GM18858 (cell line): ENCODE measurements at regions not wholly inside any gene's neighbourhood (a gene's known extent, or its start where the extent isn't known, plus 50 kb on each side); places are given as distances from the start of the nearest gene placed in this dataset.
"Not testable (repeated sequence)": the region's sequence is repeated elsewhere in the genome, so short reads cannot be mapped to it uniquely, and the experiment has no call there.

ENCODE experiments used
- ATAC-seq: cut with Tn5 transposase; IDR thresholded peaks from one replicate; pipeline ENCODE4 v1.9.1; 2021; ENCODE audit not compliant: unreplicated experiment

GRCh38 chr7:69429911-69430383 is 168.3 kb upstream of the AUTS2 start:
- ATAC-seq = no peak

- no peak for ATAC-seq
Measured at GRCh38 chr7:69430384-69431021, 167.8 kb upstream of the AUTS2 start.

- ATAC-seq = no peak
Measured at GRCh38 chr7:69431626-69432025, 166.6 kb upstream of the AUTS2 start.

- ATAC-seq = not testable (repeated sequence)
Measured at GRCh38 chr7:69432276-69432675, 166.0 kb upstream of the AUTS2 start.

- no peak for ATAC-seq
Measured at GRCh38 chr7:69433081-69433480, 165.2 kb upstream of the AUTS2 start.

- ATAC-seq = no peak
Measured at GRCh38 chr7:69434398-69434815, 163.9 kb upstream of the AUTS2 start.

GRCh38 chr7:69435711-69436110 is 162.6 kb upstream of the AUTS2 start:
- no peak for ATAC-seq

- no peak for ATAC-seq
Measured at GRCh38 chr7:69436946-69437345, 161.3 kb upstream of the AUTS2 start.

GRCh38 chr7:69438584-69439412 is 159.5 kb upstream of the AUTS2 start:
- no peak for ATAC-seq

GRCh38 chr7:69439636-69440325 is 158.5 kb upstream of the AUTS2 start:
- ATAC-seq = no peak

- ATAC-seq = no peak
Measured at GRCh38 chr7:69440976-69441375, 157.3 kb upstream of the AUTS2 start.

GRCh38 chr7:69443136-69443535 is 155.1 kb upstream of the AUTS2 start:
- no peak for ATAC-seq

GRCh38 chr7:69445541-69445940 is 152.7 kb upstream of the AUTS2 start:
- no peak for ATAC-seq

GRCh38 chr7:69446213-69446612 is 152.1 kb upstream of the AUTS2 start:
- not testable (repeated sequence) for ATAC-seq

- ATAC-seq = no peak
Measured at GRCh38 chr7:69448071-69448470, 150.2 kb upstream of the AUTS2 start.

- no peak for ATAC-seq
Measured at GRCh38 chr7:69450456-69450855, 147.8 kb upstream of the AUTS2 start.

GRCh38 chr7:69451715-69452114 is 146.6 kb upstream of the AUTS2 start:
- no peak for ATAC-seq

- no peak for ATAC-seq
Measured at GRCh38 chr7:69452797-69453196, 145.5 kb upstream of the AUTS2 start.

GRCh38 chr7:69457595-69458504 is 140.4 kb upstream of the AUTS2 start:
- ATAC-seq = no peak

GRCh38 chr7:69464035-69464434 is 134.2 kb upstream of the AUTS2 start:
- ATAC-seq = no peak

- no peak for ATAC-seq
Measured at GRCh38 chr7:69465262-69465661, 133.0 kb upstream of the AUTS2 start.
